ENCODE measurements at regions not wholly inside any gene's neighbourhood (a gene's known extent, or its start where the extent isn't known, plus 50 kb on each side); places are given as distances from the start of the nearest gene placed in this dataset.

- Mint-ChIP-seq H3K27ac (no peak overlapping the region), H3K9me3 (peaks cover 2 to 23% (median 17%) of the 10 kb centered on the region in 7 donors), H3K27me3 (ENCODE audit: low read depth in 3 of 3) (peaks cover 5 to 10% (median 8%) of the 10 kb centered on the region in 3 donors), H3K4me3 (no peak overlapping the region), H3K36me3 (no peaks in the 10 kb centered on the region), H3K4me1 (no peaks in the 10 kb centered on the region)
- no peak for TF ChIP-seq CTCF (IDR thresholded peaks at IDR 0.05)
- no peak for DNase-seq
- Histone ChIP-seq H3K9ac (ENCODE audit: insufficient read depth, low read length, poor library complexity, severe bottlenecking) (no peak overlapping the region), H2AFZ (ENCODE audit: insufficient read depth, low read depth, low read length, poor library complexity, severe bottlenecking) (no peak overlapping the region), H3K4me2 (replicated peaks; ENCODE audit: extremely low read depth, low read length, poor library complexity, severe bottlenecking) (no peak overlapping the region), H3K36me3 (replicated peaks in 1 of 2; ENCODE audit: control insufficient read depth in 1 of 2, insufficient read depth in 2 of 2, low read length in 2 of 2) (no peaks in the 10 kb centered on the region), H3K9me3 (replicated peaks in 1 of 2; ENCODE audit: control insufficient read depth in 1 of 2, insufficient read depth in 1 of 2, low read length in 2 of 2) (peaks cover 0 to 10% of the 10 kb centered on the region in 2 donors), H3K4me3 (replicated peaks in 1 of 3; ENCODE audit: low read depth in 2 of 3, low read length in 3 of 3) (no peak overlapping the region), H3K27me3 (ENCODE audit: control insufficient read depth in 2 of 2, insufficient read depth in 2 of 2, low read length in 2 of 2) (no peaks in the 10 kb centered on the region), H3K4me1 (ENCODE audit: control insufficient read depth in 1 of 2, insufficient read depth in 2 of 2, low read length in 2 of 2) (no peaks in the 10 kb centered on the region), H4K20me1 (ENCODE audit: insufficient read depth, low read length) (no peaks in the 10 kb centered on the region), H3K79me2 (ENCODE audit: insufficient read depth, low read length) (no peaks in the 10 kb centered on the region), H3K27ac (ENCODE audit: low read depth in 1 of 2, low read length in 2 of 2) (no peak overlapping the region)
- 91% methylated on average over 4 of the region's 4 CpGs for WGBS (ENCODE audit: insufficient coverage)
- intact Hi-C loops (cut with micrococcal nuclease) = no loop called here
Observed at GRCh38 chr2:240225131-240225530, 84.7 kb upstream of the OTOS start.

- H3K9me3 ChIP-seq (replicated peaks in 1 of 2; ENCODE audit: control insufficient read depth in 1 of 2, insufficient read depth in 1 of 2, low read length in 2 of 2) = peaks cover 0 to 10% of the 10 kb centered on the region in 2 donors
- Mint-ChIP-seq H3K27me3 (ENCODE audit: low read depth in 3 of 3) (peaks cover 5 to 10% (median 8%) of the 10 kb centered on the region in 3 donors), H3K9me3 (peaks cover 2 to 23% (median 19%) of the 10 kb centered on the region in 7 donors), H3K27ac (no peak overlapping the region), H3K4me3 (no peak overlapping the region), H3K4me1 (no peaks in the 10 kb centered on the region), H3K36me3 (no peaks in the 10 kb centered on the region)
- H3K4me2 ChIP-seq (replicated peaks; ENCODE audit: extremely low read depth, low read length, poor library complexity, severe bottlenecking) = no peak overlapping the region
- TF ChIP-seq CTCF (IDR thresholded peaks at IDR 0.05) = no peak
- H3K27me3 ChIP-seq (ENCODE audit: control insufficient read depth in 2 of 2, insufficient read depth in 2 of 2, low read length in 2 of 2) = no peaks in the 10 kb centered on the region
- no peaks in the 10 kb centered on the region for H3K79me2 ChIP-seq (ENCODE audit: insufficient read depth, low read length)
- no peak overlapping the region for H3K9ac ChIP-seq (ENCODE audit: insufficient read depth, low read length, poor library complexity, severe bottlenecking)
- H3K27ac ChIP-seq (ENCODE audit: low read depth in 1 of 2, low read length in 2 of 2) = no peak overlapping the region
- H3K4me1 ChIP-seq (ENCODE audit: control insufficient read depth in 1 of 2, insufficient read depth in 2 of 2, low read length in 2 of 2) = no peaks in the 10 kb centered on the region
- no peaks in the 10 kb centered on the region for H4K20me1 ChIP-seq (ENCODE audit: insufficient read depth, low read length)
- no peak overlapping the region for H3K4me3 ChIP-seq (replicated peaks in 1 of 3; ENCODE audit: low read depth in 2 of 3, low read length in 3 of 3)
- intact Hi-C loops (cut with micrococcal nuclease) = no loop called here
- WGBS (ENCODE audit: insufficient coverage) = 93% methylated on average over 4 of the region's 8 CpGs
- H3K36me3 ChIP-seq (replicated peaks in 1 of 2; ENCODE audit: control insufficient read depth in 1 of 2, insufficient read depth in 2 of 2, low read length in 2 of 2) = no peaks in the 10 kb centered on the region
- DNase-seq = no peak
- no peak overlapping the region for H2AFZ ChIP-seq (ENCODE audit: insufficient read depth, low read depth, low read length, poor library complexity, severe bottlenecking)
Observed at GRCh38 chr2:240225660-240226475, 85.4 kb upstream of the OTOS start.

All from CD14-positive monocyte (primary cell).